Embryonic facial prominence (tissue), 1 donor: ENCODE measurements at regions not wholly inside any gene's neighbourhood (a gene's known extent, or its start where the extent isn't known, plus 50 kb on each side); places are given as distances from the start of the nearest gene placed in this dataset.
"Not testable (repeated sequence)": the region's sequence is repeated elsewhere in the genome, so short reads cannot be mapped to it uniquely, and the experiment has no call there.

Source experiments
- DNase-seq: peaks from one replicate; pipeline ENCODE4 v3.0.0-alpha.2; 2016; ENCODE audit errors: extremely low spot score

GRCh38 chr21:24552491-24552890 lies 1054.8 kb downstream of the MRPL39 start:
- no peak for DNase-seq

- DNase-seq, result no peak
Measured at GRCh38 chr21:24545807-24546361, 1061.4 kb downstream of the MRPL39 start.

GRCh38 chr21:24514081-24514733 lies 1093.1 kb downstream of the MRPL39 start:
- no peak for DNase-seq

GRCh38 chr21:24509131-24509530 lies 1098.2 kb downstream of the MRPL39 start:
- DNase-seq, result no peak

- no peak for DNase-seq
Measured at GRCh38 chr21:24486973-24487372, 1120.3 kb downstream of the MRPL39 start.

- DNase-seq, result not testable (repeated sequence)
Measured at GRCh38 chr21:24483361-24483760, 1123.9 kb downstream of the MRPL39 start.

GRCh38 chr21:24470852-24471251 lies 1136.4 kb downstream of the MRPL39 start:
- no peak for DNase-seq

- no peak for DNase-seq
Measured at GRCh38 chr21:24456358-24456757, 1150.9 kb downstream of the MRPL39 start.

GRCh38 chr21:24450119-24450518 lies 1157.2 kb downstream of the MRPL39 start:
- DNase-seq, result no peak

GRCh38 chr21:24445517-24445916 lies 1161.8 kb downstream of the MRPL39 start:
- DNase-seq, result no peak

GRCh38 chr21:24444736-24445135 lies 1162.5 kb downstream of the MRPL39 start:
- no peak for DNase-seq

- DNase-seq, result no peak
Measured at GRCh38 chr21:24436236-24436635, 1171.0 kb downstream of the MRPL39 start.

- DNase-seq, result no peak
Measured at GRCh38 chr21:24428591-24429199, 1178.6 kb downstream of the MRPL39 start.

GRCh38 chr21:24424776-24425175 lies 1182.5 kb downstream of the MRPL39 start:
- DNase-seq, result no peak

- no peak for DNase-seq
Measured at GRCh38 chr21:24423546-24423945, 1183.7 kb downstream of the MRPL39 start.

- no peak for DNase-seq
Measured at GRCh38 chr21:24420689-24421088, 1186.6 kb downstream of the MRPL39 start.

GRCh38 chr21:24419641-24420040 lies 1187.6 kb downstream of the MRPL39 start:
- not testable (repeated sequence) for DNase-seq

GRCh38 chr21:24418671-24419070 lies 1188.6 kb downstream of the MRPL39 start:
- no peak for DNase-seq

GRCh38 chr21:24411429-24411828 lies 1195.9 kb downstream of the MRPL39 start:
- DNase-seq, result no peak

GRCh38 chr21:24403221-24403620 lies 1204.1 kb downstream of the MRPL39 start:
- DNase-seq, result no peak

- DNase-seq, result no peak
Measured at GRCh38 chr21:24395320-24395923, 1211.9 kb downstream of the MRPL39 start.

GRCh38 chr21:24375201-24375600 lies 1232.1 kb downstream of the MRPL39 start:
- no peak for DNase-seq

- no peak for DNase-seq
Measured at GRCh38 chr21:24372506-24372905, 1234.8 kb downstream of the MRPL39 start.
